Glomerular visceral epithelial cell (primary cell): ENCODE measurements at regions not wholly inside any gene's neighbourhood (a gene's known extent, or its start where the extent isn't known, plus 50 kb on each side); places are given as distances from the start of the nearest gene placed in this dataset.
A peak's percentile ranks its signal among the peaks of the same experiment; 100 is the strongest.
"Not testable (repeated sequence)": the region's sequence is repeated elsewhere in the genome, so short reads cannot be mapped to it uniquely, and the experiment has no call there.

Source experiments
- DNase-seq: peaks from one replicate; pipeline ENCODE4 v3.0.0-alpha.2; 2016; ENCODE audit errors: extremely low spot score

DNA sequence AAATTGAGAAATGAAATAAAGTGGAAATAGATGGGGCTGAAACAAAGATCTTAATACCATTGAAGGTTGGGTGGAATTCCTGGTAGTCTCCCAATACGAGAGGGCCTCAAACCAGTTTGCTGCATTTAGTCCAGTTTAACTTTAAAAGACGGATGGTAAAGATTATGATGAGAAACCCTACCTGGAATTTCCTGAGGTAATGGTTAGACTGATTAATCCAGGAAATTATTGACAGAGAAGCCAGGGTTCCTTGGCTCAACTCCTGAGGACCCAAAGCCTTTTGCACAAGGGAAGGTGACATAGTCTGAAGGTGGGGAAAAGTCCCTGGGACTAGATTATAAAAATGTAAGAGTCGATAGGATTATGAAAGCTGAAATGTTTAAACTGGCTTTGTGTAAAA is 133.2 kb upstream of the SLITRK5 start:
- DNase-seq, result peak; percentile 56

DNA sequence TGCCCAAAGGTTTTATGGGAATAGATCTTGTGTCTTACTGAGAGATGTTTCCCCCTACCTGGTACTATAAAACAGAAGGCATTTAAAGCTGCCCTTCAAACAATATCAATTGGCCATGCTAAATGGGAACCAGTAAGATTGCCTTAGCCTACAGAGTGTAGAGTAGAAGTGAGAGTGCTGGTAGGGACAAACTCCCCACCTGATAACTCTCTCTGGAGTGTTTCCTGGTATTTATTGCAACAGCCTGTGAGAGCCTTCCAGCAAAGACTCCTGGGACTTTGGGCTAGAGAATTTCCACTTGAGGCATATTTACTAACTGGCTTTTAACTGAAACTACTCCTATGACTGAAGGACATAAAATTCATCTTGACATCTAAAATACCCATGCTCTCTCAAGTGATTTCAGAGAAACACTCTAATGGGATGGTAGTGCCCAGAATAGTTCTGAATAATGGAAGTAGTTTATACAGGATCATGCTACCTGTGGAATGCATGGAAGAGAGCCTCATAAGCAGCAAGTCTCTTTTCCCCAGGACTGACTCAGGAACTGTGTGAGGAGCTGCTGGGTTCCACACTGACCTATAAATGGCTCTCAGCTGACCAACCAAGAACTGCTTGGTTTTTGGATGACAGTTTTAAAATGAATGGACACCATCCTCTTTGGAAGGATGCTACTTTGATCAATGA is 132.7 kb upstream of the SLITRK5 start:
- DNase-seq, result no peak

DNA sequence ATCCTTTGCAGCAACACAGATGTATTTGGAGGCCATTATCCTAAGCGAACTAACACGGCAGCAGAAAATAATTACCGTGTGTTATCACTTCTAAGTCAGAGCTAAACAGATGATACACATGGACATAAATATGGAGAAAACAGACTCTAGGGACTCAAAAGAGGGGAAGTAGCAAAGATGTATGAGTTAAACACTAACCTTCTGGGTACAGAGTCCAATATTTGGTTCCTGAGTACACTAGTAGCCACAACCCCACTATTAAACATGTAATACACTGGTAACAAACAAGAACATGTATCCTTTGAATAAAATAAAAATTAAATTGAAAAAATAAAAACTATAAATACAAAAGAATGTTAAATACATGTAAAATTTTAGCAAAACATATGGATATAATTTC is 118.0 kb upstream of the SLITRK5 start:
- DNase-seq, result no peak

DNA sequence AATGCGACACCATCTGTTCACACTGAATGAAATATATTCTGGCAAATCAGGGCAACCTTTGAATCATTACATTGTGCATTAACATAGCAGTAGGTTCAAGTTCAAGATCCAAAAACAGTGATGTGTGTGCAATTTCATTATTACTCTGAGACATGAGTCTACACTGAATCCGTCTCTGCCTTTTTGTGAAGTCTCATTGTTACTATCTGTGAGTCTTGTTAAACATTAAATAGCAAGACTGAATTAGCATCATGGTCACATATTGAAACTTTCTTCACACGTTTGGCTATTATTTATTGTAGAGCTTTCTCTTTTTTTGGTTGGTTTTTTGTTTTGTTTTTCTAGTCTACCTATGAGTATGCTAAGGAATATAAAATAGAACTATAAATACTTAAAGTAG is 117.1 kb upstream of the SLITRK5 start:
- DNase-seq, result no peak

DNA sequence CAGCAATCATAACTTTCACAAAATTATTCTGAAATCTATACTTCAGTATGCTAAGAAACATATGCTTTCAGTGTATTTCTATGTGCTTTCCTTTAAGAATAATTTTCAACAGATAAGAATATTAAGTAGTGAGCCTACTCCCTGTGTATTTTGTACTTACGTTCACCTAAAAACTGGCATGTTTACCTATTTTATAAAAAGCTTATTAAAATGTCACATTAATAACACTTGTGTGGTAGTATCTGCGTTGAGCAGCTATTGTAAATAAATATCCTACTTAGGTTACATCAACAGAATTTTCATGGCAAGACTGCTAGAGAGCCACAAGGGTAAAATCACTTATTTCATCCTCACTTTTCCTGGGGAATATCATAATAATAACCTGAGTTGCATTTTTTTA is 113.4 kb upstream of the SLITRK5 start:
- no peak for DNase-seq

DNA sequence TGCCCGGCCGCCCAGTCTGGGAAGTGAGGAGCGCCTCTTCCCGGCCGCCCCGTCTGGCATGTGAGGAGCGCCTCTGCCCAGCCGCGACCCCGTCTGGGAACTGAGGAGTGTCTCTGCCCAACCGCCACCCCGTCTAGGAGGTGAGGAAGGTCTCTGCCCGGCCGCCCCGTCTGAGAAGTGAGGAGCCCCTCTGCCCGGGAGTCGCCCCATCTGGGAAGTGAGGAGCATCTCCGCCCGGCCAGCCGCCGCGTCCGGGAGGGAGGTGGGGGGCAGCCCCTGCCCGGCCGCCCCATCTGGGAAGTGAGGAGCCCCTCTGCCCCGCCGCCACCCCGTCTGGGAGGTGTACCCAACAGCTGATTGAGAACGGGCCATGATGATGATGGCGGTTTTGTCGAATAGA is 109.6 kb upstream of the SLITRK5 start:
- not testable (repeated sequence) for DNase-seq

DNA sequence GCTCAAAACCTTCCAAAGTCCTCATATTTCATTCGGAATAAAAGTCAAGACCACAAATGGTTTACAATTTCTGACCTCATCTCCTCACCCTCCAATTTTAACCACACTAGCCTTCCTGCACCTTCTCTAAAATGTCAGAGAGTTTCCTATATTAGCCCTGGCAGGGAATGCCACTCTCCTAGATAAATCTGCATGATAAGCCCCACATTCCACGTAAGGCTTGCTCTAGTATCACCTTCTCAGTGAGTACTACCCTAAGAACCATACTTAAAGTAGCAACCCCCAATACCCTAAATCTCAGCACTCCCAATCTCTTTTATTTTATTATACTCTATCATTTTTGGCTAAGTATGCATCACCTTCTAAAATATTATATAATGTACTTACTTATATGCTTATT is 100.5 kb upstream of the SLITRK5 start:
- no peak for DNase-seq

DNA sequence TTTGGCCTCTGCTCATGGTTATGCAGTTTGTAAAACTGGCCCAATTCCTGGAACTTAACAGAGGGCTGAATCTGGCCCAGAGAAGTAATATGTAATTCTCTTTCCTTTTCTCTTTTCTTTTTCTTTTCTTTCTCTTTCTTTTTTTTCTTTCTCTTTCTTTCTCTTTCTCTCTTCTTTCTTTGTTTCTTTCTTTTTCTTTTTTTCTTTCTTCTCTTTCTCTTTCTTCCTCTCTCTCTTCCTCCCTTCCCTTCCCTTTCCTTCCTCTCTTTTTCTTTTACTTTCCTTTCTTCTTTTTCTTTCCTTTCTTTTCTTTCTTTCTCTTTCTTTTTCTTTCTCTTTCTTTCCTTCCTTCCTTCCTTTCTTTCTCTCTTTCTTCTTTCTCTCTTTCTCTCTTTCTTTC is 88.8 kb upstream of the SLITRK5 start:
- no peak for DNase-seq

DNA sequence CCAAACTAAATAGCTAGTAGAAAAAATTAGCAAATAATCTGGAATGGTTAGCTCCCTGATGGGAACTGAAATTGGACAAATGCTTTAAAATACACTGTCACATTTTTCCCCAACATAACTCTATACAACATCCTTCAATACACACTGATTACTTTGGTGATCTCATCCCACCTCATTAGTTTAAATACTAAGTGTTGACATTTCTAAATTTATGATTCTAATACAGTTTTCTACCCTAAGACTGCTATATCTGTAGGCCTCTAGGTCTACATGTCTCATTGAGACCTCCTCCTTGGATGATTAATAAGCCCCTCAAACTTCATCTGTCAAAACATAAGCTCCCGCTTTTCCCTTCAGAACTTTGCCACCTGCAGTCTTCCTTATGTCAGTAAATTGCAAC is 80.7 kb upstream of the SLITRK5 start:
- no peak for DNase-seq

DNA sequence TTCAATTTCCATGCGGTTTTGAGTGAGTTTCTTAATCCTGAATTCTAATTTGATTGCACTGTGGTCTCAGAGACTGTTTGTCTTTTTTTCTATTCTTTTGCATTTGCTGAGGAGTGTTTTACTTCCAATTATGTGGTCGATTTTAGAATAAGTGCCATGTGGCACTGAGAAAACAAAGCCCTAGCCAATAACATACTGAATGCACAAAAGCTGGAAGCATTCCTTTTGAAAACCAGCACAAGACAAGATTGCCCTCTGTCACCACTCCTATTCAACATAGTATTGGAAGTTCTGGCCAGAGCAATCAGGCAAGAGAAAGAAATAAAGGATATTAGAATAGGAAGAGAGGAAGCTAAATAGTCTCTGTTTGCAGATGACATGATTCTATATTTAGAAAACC is 66.7 kb upstream of the SLITRK5 start:
- not testable (repeated sequence) for DNase-seq

DNA sequence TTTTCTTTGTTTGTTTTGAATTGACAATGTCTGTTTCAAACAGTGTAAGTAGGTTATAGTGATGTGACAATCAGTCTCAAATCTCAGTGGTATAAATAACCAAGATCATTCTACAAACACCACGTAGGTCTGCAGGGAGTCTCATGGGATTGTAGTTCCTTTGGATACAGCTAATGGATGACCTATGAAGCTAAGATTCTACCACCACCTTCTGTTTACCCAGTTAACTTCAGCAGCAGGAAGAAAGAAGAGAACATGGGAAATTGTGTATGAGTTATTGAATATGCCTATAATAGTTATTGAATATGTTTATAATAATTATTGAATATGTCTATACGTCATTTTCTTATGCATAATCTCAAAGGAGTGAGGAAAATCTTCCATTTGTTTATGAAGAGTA is 63.9 kb upstream of the SLITRK5 start:
- DNase-seq, result no peak

DNA sequence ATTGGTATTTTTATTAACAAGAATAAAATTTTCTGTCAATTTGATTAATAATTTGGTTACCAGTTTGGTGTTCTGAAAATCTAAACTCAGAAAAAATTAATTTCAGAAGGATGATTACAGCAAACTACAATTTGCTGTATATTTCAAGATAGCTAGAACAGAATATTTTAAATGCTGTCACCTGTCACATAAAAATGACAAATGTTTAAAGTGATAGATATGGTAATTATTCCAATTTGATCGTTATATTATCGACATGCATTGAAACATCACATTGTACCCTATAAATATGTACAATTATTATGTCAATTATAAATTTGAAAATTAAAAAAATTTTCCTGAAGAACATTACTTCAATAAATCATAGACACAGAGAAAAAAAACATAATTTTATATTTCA is 56.9 kb upstream of the SLITRK5 start:
- no peak for DNase-seq
